ENCODE measurements at regions not wholly inside any gene's neighbourhood (a gene's known extent, or its start where the extent isn't known, plus 50 kb on each side); places are given as distances from the start of the nearest gene placed in this dataset.

DNA sequence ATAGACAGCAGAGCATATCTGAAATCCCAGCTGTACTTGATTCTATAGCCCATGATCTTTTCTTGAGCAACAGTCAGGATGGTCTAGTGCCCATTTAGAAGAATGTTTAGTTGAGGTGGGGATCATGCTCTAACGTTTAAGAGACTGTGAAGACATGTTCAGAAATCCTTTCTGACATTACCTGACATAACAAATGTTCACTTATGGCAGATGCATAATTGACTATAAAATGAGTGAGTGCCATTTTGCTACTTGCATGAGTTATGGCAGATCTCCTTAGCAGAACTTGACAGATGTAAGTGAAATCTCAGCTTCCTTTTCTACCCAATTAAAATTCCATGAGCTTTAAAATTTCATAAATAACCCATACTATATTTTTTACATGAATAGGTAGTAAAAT lies 209.5 kb upstream of the MMADHC start:
- Histone ChIP-seq H3K4me3 (ENCODE audit: low read length) (no peak overlapping the region), H3K27ac (ENCODE audit: low read depth, low read length) (no peak overlapping the region), H3K27me3 (ENCODE audit: control insufficient read depth in 2 of 2, insufficient read depth in 2 of 2, low read length in 2 of 2) (no peaks in the 10 kb centered on the region), H3K36me3 (ENCODE audit: control insufficient read depth in 2 of 3, insufficient read depth in 3 of 3, low read length in 3 of 3) (no peaks in the 10 kb centered on the region), H3K9me3 (ENCODE audit: control insufficient read depth in 2 of 3, low read length in 3 of 3) (no peaks in the 10 kb centered on the region), H3K4me1 (ENCODE audit: control insufficient read depth in 2 of 2, insufficient read depth in 2 of 2, low read length in 2 of 2) (no peaks in the 10 kb centered on the region)
- Mint-ChIP-seq H3K4me1 (no peaks in the 10 kb centered on the region), H3K4me3 (no peak overlapping the region), H3K36me3 (no peaks in the 10 kb centered on the region), H3K27ac (no peak overlapping the region), H3K9me3 (peaks cover 0 to 12% (median 5%) of the 10 kb centered on the region in 11 donors), H3K27me3 (peaks cover 0 to 6% (median 0%) of the 10 kb centered on the region in 5 donors)
- intact Hi-C loops (cut with micrococcal nuclease) = no loop called here
- ChIA-PET CTCF (no interaction called here), POLR2A (no interaction called here)
- no peak for ATAC-seq
- no peak for DNase-seq

DNA sequence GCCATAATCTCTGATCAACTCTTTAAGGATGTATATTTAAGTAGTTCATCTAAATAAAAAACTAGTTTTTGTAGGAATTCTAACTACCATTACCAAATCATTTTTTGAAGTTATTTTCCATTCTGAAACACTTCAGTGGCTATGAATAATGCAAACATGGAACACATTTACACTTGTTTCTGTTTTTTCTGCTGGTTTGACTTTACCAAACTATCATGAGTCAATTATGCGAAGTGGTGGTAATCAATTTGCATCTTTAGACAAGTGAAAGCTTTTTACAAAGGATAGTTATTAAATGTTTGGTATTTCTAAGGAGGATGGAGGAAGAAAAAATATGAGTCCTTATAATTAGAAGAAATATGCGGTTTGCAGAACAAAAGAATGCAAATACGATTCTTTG lies 202.0 kb upstream of the MMADHC start:
- POLR2A ChIA-PET = no interaction called here

DNA sequence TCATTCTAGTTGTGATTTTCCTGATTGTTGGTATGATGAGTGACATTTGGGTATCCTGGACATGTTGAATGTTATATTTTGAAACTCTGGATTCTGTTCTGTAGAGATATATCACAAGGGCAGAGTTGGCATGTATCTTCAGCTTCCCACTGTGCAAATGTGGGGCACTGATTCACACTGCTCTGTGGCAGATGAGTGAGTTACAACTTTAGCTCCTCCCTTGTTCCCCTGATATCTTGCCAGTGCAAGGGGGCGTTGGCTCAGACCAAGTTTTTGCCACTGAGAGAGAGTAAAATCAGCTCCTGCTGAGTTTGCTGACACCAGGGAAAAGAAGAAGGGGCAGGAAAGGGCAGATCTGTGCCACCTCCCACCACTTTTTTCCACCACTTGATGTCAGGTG lies 199.6 kb upstream of the MMADHC start:
- no peak for ATAC-seq
- Histone ChIP-seq H3K4me3 (ENCODE audit: low read length) (no peak overlapping the region), H3K36me3 (ENCODE audit: control insufficient read depth in 2 of 3, insufficient read depth in 3 of 3, low read length in 3 of 3) (no peaks in the 10 kb centered on the region), H3K27ac (ENCODE audit: low read depth, low read length) (no peak overlapping the region), H3K27me3 (ENCODE audit: control insufficient read depth in 2 of 2, insufficient read depth in 2 of 2, low read length in 2 of 2) (no peaks in the 10 kb centered on the region), H3K9me3 (ENCODE audit: control insufficient read depth in 2 of 3, low read length in 3 of 3) (no peaks in the 10 kb centered on the region), H3K4me1 (ENCODE audit: control insufficient read depth in 2 of 2, insufficient read depth in 2 of 2, low read length in 2 of 2) (no peaks in the 10 kb centered on the region)
- DNase-seq = no peak
- CTCF ChIA-PET = interaction anchor here (0.6 kb wide), 1 partner anchor 643 kb away, joined by 3 read pairs; no protein-coding TSS in a partner anchor
- H3K4me3 Mint-ChIP-seq = no peak overlapping the region
- no peaks in the 10 kb centered on the region for H3K27me3 Mint-ChIP-seq
- peaks cover 0 to 14% (median 7%) of the 10 kb centered on the region in 11 donors for H3K9me3 Mint-ChIP-seq
- no peaks in the 10 kb centered on the region for H3K4me1 Mint-ChIP-seq
- H3K27ac Mint-ChIP-seq = no peak overlapping the region
- intact Hi-C loops (cut with micrococcal nuclease) = no loop called here
- POLR2A ChIA-PET = no interaction called here
- peaks cover 0 to 3% (median 0%) of the 10 kb centered on the region in 5 donors for H3K36me3 Mint-ChIP-seq

More for the DNA sequence above, 202.0 kb upstream of the MMADHC start:
- ATAC-seq = no peak
- H3K27ac Mint-ChIP-seq = no peak overlapping the region
- H3K36me3 ChIP-seq (ENCODE audit: control insufficient read depth in 2 of 3, insufficient read depth in 3 of 3, low read length in 3 of 3) = no peaks in the 10 kb centered on the region
- no peak for DNase-seq
- no peaks in the 10 kb centered on the region for H3K27me3 ChIP-seq (ENCODE audit: control insufficient read depth in 2 of 2, insufficient read depth in 2 of 2, low read length in 2 of 2)
- peaks cover 4 to 21% (median 7%) of the 10 kb centered on the region in 11 donors for H3K9me3 Mint-ChIP-seq
- H3K27ac ChIP-seq (ENCODE audit: low read depth, low read length) = no peak overlapping the region
- CTCF ChIA-PET = no interaction called here
- intact Hi-C loops (cut with micrococcal nuclease) = no loop called here
- no peaks in the 10 kb centered on the region for H3K4me1 ChIP-seq (ENCODE audit: control insufficient read depth in 2 of 2, insufficient read depth in 2 of 2, low read length in 2 of 2)
- no peaks in the 10 kb centered on the region for H3K27me3 Mint-ChIP-seq
- H3K4me1 Mint-ChIP-seq = no peaks in the 10 kb centered on the region
- no peak overlapping the region for H3K4me3 Mint-ChIP-seq
- no peaks in the 10 kb centered on the region for H3K9me3 ChIP-seq (ENCODE audit: control insufficient read depth in 2 of 3, low read length in 3 of 3)
- H3K36me3 Mint-ChIP-seq = peaks cover 0 to 3% (median 0%) of the 10 kb centered on the region in 5 donors
- no peak overlapping the region for H3K4me3 ChIP-seq (ENCODE audit: low read length)

DNA sequence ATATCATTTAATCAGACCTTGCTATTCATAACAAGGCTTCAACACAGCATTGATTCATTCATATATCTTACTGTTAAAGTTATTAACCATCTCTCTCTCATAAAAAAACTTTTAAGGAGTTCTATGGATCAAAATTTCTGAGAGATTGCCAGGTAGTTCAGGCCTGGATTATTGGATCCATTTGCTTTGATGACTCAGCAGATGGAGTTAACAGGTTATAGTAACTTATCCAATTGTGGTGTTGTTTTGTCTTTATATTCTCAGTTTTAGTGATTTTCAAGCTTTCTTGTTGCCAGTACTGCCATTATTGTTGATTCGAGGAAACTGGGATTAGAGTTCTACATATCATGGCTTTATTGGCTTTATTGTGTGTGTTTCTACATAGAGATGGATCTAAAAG lies 195.7 kb upstream of the MMADHC start:
- no peak for ATAC-seq
- no peak overlapping the region for H3K27ac ChIP-seq (ENCODE audit: low read depth, low read length)
- Mint-ChIP-seq H3K27me3 (no peaks in the 10 kb centered on the region), H3K9me3 (peaks cover 0 to 13% (median 5%) of the 10 kb centered on the region in 11 donors), H3K4me1 (no peaks in the 10 kb centered on the region), H3K4me3 (no peak overlapping the region), H3K27ac (no peak overlapping the region), H3K36me3 (peaks cover 0 to 3% (median 0%) of the 10 kb centered on the region in 5 donors)
- H3K27me3 ChIP-seq (ENCODE audit: control insufficient read depth in 2 of 2, insufficient read depth in 2 of 2, low read length in 2 of 2) = no peaks in the 10 kb centered on the region
- ChIA-PET CTCF (no interaction called here), POLR2A (no interaction called here)
- no peak for DNase-seq
- H3K9me3 ChIP-seq (ENCODE audit: control insufficient read depth in 2 of 3, low read length in 3 of 3) = no peaks in the 10 kb centered on the region
- intact Hi-C loops (cut with micrococcal nuclease) = no loop called here
- no peaks in the 10 kb centered on the region for H3K36me3 ChIP-seq (ENCODE audit: control insufficient read depth in 2 of 3, insufficient read depth in 3 of 3, low read length in 3 of 3)
- no peaks in the 10 kb centered on the region for H3K4me1 ChIP-seq (ENCODE audit: control insufficient read depth in 2 of 2, insufficient read depth in 2 of 2, low read length in 2 of 2)
- no peak overlapping the region for H3K4me3 ChIP-seq (ENCODE audit: low read length)

DNA sequence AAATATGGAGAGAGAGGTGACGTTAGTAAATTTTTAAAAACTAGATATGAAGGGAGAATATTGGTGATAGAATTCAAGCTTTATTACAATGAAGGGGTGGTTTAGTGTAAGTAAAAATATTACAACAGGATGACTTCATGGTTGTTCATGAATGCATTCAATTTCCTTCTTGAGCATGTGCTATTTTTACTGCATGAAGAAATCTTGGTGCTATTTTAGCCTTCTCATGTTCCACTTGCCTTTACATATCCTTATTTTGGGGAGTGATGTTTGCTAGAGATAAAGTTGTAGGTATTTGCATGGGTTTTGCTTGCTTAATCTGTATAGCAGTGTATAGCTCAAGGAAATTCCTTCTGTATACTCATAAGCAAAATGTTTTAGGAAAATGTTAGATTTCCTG lies 195.0 kb upstream of the MMADHC start:
- Mint-ChIP-seq H3K9me3 (peaks cover 0 to 13% (median 5%) of the 10 kb centered on the region in 11 donors), H3K27me3 (no peaks in the 10 kb centered on the region), H3K4me3 (no peak overlapping the region), H3K4me1 (no peaks in the 10 kb centered on the region), H3K36me3 (no peaks in the 10 kb centered on the region), H3K27ac (no peak overlapping the region)
- ChIA-PET POLR2A (no interaction called here), CTCF (no interaction called here)
- H3K9me3 ChIP-seq (ENCODE audit: control insufficient read depth in 2 of 3, low read length in 3 of 3) = no peaks in the 10 kb centered on the region
- ATAC-seq = no peak
- H3K4me3 ChIP-seq (ENCODE audit: low read length) = no peak overlapping the region
- no peaks in the 10 kb centered on the region for H3K36me3 ChIP-seq (ENCODE audit: control insufficient read depth in 2 of 3, insufficient read depth in 3 of 3, low read length in 3 of 3)
- H3K27ac ChIP-seq (ENCODE audit: low read depth, low read length) = no peak overlapping the region
- H3K27me3 ChIP-seq (ENCODE audit: control insufficient read depth in 2 of 2, insufficient read depth in 2 of 2, low read length in 2 of 2) = no peaks in the 10 kb centered on the region
- DNase-seq = no peak
- intact Hi-C loops (cut with micrococcal nuclease) = no loop called here
- no peaks in the 10 kb centered on the region for H3K4me1 ChIP-seq (ENCODE audit: control insufficient read depth in 2 of 2, insufficient read depth in 2 of 2, low read length in 2 of 2)

DNA sequence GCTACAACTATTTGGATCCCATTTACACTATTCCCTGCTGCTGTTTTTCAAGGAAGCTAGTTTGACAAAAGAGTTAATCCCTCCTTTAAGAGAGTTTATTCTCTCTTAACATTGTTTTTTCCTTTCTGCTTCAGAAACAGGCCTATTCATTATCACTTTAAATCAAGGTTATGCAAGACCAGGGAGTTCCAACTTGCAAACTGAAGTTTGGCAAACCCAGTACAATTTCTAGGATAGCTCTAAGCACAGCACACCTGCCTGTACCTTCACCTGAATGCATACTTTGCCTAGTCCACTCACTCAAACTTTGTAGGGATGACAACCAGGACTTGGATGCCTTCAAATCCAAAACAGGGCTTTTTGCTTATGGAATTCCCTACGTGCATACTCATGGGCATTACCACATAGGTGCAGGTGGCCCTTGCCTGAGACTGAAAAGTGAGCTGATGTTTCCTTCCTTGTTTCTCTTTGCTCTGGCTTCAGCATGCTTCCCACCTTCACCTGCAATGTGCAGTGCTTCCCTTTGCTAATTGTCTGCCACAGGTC lies 193.8 kb upstream of the MMADHC start:
- H3K27ac Mint-ChIP-seq = no peak overlapping the region
- CTCF ChIA-PET = no interaction called here
- DNase-seq (no peak), ATAC-seq (no peak)
- H3K9me3 ChIP-seq (ENCODE audit: control insufficient read depth in 2 of 3, low read length in 3 of 3) = no peaks in the 10 kb centered on the region
- no peaks in the 10 kb centered on the region for H3K4me1 Mint-ChIP-seq
- no peak overlapping the region for H3K4me3 Mint-ChIP-seq
- POLR2A ChIA-PET = no interaction called here
- no peak overlapping the region for H3K4me3 ChIP-seq (ENCODE audit: low read length)
- peaks cover 0 to 7% (median 5%) of the 10 kb centered on the region in 11 donors for H3K9me3 Mint-ChIP-seq
- H3K27me3 ChIP-seq (ENCODE audit: control insufficient read depth in 2 of 2, insufficient read depth in 2 of 2, low read length in 2 of 2) = no peaks in the 10 kb centered on the region
- no peaks in the 10 kb centered on the region for H3K4me1 ChIP-seq (ENCODE audit: control insufficient read depth in 2 of 2, insufficient read depth in 2 of 2, low read length in 2 of 2)
- H3K27ac ChIP-seq (ENCODE audit: low read depth, low read length) = no peak overlapping the region
- H3K36me3 ChIP-seq (ENCODE audit: control insufficient read depth in 2 of 3, insufficient read depth in 3 of 3, low read length in 3 of 3) = no peaks in the 10 kb centered on the region
- no peaks in the 10 kb centered on the region for H3K36me3 Mint-ChIP-seq
- intact Hi-C loops (cut with micrococcal nuclease) = no loop called here
- no peaks in the 10 kb centered on the region for H3K27me3 Mint-ChIP-seq

DNA sequence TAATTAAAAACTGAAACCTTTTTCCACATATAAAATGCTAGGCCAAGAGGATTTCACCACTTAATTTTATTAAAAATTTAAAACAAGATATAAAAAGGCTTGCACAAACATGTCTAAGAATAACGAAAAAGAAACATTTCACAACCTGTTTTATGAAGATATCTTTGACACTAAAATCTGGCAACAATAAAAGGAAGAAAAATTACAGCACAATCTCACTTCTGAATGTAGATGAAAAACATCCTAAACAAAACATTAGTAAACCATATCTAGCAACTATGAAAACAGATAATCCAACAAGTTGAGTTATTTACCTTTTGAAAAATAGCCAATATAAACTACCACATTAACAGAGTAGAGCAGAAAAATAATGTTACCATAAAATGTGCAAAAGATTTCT lies 185.4 kb upstream of the MMADHC start:
- no peak overlapping the region for H3K4me3 ChIP-seq (ENCODE audit: low read length)
- ChIA-PET CTCF (no interaction called here), POLR2A (no interaction called here)
- H3K36me3 ChIP-seq (ENCODE audit: control insufficient read depth in 2 of 3, insufficient read depth in 3 of 3, low read length in 3 of 3) = no peaks in the 10 kb centered on the region
- no peak for DNase-seq
- no peak overlapping the region for H3K27ac Mint-ChIP-seq
- ATAC-seq = no peak
- no peaks in the 10 kb centered on the region for H3K27me3 ChIP-seq (ENCODE audit: control insufficient read depth in 2 of 2, insufficient read depth in 2 of 2, low read length in 2 of 2)
- no peaks in the 10 kb centered on the region for H3K4me1 Mint-ChIP-seq
- intact Hi-C loops (cut with micrococcal nuclease) = no loop called here
- peaks cover 0 to 4% (median 0%) of the 10 kb centered on the region in 11 donors for H3K9me3 Mint-ChIP-seq
- H3K27me3 Mint-ChIP-seq = peaks cover 0 to 14% (median 0%) of the 10 kb centered on the region in 5 donors
- H3K27ac ChIP-seq (ENCODE audit: low read depth, low read length) = no peak overlapping the region
- H3K36me3 Mint-ChIP-seq = no peaks in the 10 kb centered on the region
- H3K9me3 ChIP-seq (ENCODE audit: control insufficient read depth in 2 of 3, low read length in 3 of 3) = no peaks in the 10 kb centered on the region
- no peaks in the 10 kb centered on the region for H3K4me1 ChIP-seq (ENCODE audit: control insufficient read depth in 2 of 2, insufficient read depth in 2 of 2, low read length in 2 of 2)
- H3K4me3 Mint-ChIP-seq = no peak overlapping the region

Data from naive thymus-derived CD4-positive, alpha-beta T cell (primary cell).